ENCODE measurements at regions not wholly inside any gene's neighbourhood (a gene's known extent, or its start where the extent isn't known, plus 50 kb on each side); places are given as distances from the start of the nearest gene placed in this dataset.

GRCh38 chr2:62447411-62447810, 58.6 kb downstream of the TMEM17 start:
- no peak for DNase-seq

DNA sequence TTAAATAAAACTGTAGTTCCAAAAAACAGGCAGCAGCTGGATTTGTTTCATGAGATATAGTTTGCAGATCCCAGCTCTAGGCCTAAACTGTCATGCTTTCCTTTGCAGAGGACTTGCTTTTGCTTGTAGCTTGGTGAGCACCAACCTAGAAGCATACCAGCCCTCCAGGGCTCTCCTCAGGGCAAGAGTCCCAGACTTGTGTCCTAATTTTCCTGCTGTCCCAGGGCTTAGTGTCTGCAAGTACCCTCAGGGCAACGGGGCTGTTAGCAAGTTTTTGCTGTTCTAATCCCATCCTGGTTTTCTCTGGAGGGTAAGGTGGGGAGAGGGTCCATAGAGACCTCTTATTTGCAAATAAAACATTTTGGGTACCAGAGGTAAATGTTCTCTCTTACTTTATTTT, 59.5 kb downstream of the TMEM17 start:
- no peak for DNase-seq

GRCh38 chr2:62443886-62444285, 62.1 kb downstream of the TMEM17 start:
- DNase-seq = no peak

- no peak for DNase-seq
These were observed 62.5 kb downstream of the TMEM17 start for GRCh38 chr2:62443471-62443870.

DNA sequence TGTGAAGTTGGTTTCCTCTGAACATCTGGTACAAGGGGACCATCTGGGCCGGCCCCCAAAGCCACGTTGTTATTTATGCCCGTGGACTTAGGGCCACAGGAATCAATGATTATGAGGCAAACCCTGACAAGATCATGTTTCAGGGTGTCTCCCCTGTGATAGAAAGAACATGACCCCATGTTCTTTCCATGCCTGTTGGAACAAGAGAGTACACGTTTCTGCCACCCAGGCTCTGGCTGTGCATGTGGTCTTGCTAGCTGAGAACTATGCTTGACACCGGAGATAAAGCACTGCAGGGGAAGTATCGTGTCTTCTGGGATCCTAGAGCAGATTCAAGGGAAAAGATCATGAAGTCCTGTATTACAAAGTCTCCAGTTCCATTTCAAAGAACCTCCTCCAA, 64.2 kb downstream of the TMEM17 start:
- no peak for DNase-seq

GRCh38 chr2:62441421-62441820, 64.6 kb downstream of the TMEM17 start:
- no peak for DNase-seq

DNA sequence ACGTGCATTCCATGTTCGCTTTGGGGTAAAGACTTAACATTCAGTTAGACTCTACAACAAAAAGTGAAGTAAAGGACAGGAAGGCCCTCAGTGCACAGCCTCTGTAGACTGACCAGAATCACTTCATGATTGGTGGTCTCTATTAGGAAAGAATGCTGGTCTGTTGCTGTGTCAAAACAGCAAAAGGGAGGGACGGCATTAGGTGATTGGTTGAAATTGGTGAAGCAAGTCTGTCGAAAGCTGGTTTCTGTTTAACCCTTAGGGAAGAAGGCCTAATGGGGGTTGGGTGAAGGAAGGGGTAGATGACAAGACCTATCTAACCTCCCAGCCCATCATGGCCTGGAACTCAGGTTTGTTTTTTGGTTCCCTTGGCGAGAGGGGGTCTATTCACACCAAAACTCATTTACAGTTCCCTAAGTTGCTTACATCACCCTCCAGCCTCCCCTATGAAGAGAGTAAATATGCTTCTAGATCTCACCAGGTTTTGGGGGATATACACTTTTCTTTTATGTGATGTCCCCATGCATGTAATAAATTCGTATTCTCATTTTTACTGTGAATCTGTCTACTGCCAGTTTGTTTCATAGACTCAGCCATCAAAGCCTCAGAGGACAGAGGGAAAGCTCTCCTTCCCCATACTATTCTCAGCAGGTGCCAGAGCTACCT, 65.6 kb downstream of the TMEM17 start:
- DNase-seq = no peak

DNA sequence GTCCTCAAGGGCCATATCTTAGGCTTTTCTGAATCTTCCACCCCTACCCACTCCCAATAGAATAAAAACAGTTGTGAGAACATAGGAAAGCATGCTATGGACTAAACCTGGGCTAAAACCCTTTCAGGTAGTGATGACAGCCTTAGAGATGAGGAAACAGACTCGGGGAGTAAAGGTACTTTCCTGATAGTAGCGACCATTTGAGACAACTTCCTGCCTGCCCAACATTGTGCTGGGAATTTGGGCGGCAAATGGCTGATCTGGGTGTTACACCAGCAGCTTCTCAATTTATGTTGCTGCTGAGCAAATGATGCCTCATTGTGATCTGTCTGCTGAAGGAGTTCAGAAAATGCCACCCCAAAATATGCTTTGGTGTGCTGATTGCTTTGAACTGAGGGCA, 66.6 kb downstream of the TMEM17 start:
- DNase-seq = no peak

GRCh38 chr2:62437785-62438184, 68.2 kb downstream of the TMEM17 start:
- no peak for DNase-seq

- DNase-seq = no peak
These were observed 70.3 kb downstream of the TMEM17 start for GRCh38 chr2:62435720-62436119.

- DNase-seq = no peak
These were observed 73.6 kb downstream of the TMEM17 start for GRCh38 chr2:62432407-62432806.

GRCh38 chr2:62431512-62431911, 74.5 kb downstream of the TMEM17 start:
- DNase-seq = no peak

DNA sequence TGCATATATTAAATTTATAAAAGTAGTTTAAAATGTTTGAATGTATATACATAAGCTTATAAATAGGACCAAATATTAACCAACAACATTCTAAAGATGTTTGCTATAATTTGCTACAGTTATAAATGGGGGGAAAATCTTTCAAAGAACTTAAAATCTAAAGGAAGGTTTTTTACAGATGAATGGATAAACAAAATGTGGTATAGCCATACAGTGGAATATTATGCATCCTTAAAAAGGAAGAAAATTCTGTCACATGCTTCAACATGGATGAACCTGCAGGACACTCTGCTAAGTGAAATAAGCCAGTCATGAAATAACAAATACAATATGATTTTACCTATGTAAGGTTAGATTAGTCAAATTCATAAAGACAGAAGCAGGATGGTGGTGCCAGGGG, 75.8 kb downstream of the TMEM17 start:
- DNase-seq = no peak

DNA sequence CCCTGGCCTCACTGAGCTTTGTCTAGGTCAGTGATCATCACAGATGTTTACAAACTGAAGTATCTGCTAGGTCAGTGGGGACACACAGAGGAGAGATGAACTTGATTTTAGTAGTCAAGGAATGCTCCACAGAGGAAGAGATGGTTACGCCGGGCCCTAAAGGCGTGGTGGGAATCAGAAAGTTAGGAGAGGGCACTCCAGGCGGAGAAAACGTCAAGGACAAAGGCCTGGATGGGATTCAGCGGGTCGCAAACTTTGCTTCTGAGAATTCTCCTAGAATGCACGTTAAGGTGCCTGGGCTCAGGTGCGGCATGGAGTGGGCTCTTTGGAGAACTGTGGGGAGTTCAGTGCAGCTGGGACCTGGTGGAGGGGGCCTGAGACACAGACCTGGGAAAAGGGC, 78.8 kb downstream of the TMEM17 start:
- no peak for DNase-seq

GRCh38 chr2:62426154-62426912, 79.7 kb downstream of the TMEM17 start:
- DNase-seq = no peak

DNA sequence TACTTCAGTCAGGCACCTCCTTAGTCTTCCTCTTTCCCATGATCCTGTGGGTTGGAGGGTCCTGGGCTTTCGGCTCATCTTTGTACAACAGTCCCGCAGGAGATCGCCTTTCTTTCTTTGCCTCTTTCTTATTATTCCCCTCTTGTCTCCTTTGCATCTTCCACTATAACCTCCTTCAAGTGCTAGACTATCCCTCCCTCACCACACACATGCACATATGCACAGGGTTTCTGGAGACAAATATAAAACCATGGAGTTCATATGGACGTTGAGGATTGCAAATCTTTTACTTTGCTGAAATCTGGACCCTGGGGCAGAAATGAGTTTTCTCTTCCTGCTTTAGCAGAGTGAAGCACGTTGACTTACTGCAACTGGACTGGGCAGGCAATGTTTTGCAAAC, 80.3 kb downstream of the TMEM17 start:
- no peak for DNase-seq

GRCh38 chr2:62424899-62425298, 81.1 kb downstream of the TMEM17 start:
- DNase-seq = no peak

GRCh38 chr2:62423883-62424458, 82.0 kb downstream of the TMEM17 start:
- DNase-seq = no peak

DNA sequence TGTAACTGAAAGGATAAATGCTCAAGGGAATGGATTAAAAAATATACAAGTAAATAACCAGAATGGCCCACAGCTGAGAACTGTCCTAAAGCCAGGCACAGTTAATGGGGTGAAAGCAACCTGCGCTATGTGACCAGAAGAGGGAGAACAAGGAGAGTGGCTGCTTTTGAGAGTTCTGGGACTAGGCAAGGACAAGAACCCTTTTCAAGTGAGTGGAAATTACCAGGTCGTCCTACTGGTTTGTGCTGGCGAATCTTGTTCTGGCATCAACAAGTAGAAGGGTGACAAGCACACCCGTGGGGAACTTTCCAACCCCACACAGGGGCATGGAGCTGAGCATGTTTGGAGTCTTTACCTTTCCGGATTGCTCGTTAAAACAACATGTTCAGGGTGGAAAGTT, 82.8 kb downstream of the TMEM17 start:
- no peak for DNase-seq

- no peak for DNase-seq
These were observed 90.5 kb downstream of the TMEM17 start for GRCh38 chr2:62415518-62415917.

DNA sequence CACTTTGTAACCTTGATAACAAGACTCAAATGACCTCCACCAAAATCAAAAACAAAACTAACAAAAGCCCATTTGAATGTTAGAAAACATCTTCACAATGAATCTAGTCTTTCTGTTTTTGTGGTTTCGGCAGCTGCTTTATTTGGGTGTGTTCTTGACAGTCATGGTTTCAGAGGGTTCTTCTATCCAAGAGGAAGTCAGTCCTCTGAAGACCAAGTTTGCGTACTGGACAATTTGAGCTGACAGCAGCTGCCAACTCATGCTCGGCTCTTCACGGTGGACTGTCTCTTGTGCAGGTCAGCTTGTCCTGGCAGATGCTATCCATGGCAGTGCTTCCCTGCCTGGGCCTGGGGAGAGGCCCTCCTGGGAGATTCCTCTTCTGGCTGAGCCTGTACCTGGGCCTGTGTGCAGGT, 91.0 kb downstream of the TMEM17 start:
- DNase-seq = no peak

GRCh38 chr2:62413116-62413663, 92.8 kb downstream of the TMEM17 start:
- DNase-seq = no peak

GRCh38 chr2:62412347-62412742, 93.7 kb downstream of the TMEM17 start:
- DNase-seq = no peak

DNA sequence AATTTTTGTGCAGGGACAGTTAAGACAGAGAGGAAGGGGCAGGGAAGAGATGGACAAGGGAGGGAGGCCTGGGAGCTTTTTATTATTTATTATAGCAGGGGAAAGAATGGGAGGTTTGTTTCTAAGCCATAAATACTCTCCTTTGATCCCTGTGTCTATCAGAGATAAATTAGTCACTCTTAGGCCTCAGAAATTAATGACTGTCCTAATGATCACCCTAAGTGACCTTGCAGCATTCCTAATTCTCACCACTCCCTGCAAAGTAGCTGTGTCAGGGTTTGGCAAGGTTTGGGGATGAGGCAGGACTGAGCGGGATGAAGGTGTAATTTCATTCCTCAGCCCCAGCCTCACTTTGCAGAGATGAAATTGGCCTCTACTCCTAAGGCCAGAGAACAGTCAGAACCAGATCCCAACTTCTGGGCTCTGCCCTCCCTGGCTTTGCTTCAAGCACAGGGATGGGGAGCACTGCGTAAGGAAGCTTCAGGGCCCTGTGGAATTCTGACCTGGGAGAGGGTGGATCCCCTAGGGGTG, 95.0 kb downstream of the TMEM17 start:
- DNase-seq = no peak
